ENCODE measurements at regions not wholly inside any gene's neighbourhood (a gene's known extent, or its start where the extent isn't known, plus 50 kb on each side); places are given as distances from the start of the nearest gene placed in this dataset.

DNA sequence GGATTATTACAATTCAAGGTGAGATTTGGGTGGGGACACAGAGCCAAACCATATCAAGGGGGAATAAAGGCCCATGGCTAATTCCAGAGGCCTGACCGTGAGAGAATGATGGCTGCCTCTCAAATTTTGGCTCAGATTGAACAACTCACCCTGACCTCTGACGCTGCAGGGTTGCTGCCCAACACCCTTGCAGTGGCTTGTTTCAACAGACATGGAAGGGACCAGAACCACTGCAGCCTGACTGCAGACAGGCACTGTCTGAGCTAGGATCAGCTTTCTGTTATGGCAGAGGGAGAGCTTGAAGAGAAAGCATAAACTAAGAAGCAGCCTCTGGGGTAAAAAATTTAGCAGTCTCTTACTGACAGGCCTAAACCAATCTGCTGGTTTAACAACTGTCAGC lies 90.2 kb upstream of the GADD45A start:
- TF ChIP-seq, protein P1, sequence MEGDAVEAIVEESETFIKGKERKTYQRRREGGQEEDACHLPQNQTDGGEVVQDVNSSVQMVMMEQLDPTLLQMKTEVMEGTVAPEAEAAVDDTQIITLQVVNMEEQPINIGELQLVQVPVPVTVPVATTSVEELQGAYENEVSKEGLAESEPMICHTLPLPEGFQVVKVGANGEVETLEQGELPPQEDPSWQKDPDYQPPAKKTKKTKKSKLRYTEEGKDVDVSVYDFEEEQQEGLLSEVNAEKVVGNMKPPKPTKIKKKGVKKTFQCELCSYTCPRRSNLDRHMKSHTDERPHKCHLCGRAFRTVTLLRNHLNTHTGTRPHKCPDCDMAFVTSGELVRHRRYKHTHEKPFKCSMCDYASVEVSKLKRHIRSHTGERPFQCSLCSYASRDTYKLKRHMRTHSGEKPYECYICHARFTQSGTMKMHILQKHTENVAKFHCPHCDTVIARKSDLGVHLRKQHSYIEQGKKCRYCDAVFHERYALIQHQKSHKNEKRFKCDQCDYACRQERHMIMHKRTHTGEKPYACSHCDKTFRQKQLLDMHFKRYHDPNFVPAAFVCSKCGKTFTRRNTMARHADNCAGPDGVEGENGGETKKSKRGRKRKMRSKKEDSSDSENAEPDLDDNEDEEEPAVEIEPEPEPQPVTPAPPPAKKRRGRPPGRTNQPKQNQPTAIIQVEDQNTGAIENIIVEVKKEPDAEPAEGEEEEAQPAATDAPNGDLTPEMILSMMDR (IDR thresholded peaks at IDR 0.05), result no peak
- TF ChIP-seq POLR2A (IDR thresholded peaks at IDR 0.05), result no peak
